Gastrocnemius medialis (tissue), 4 donors: ENCODE measurements at regions not wholly inside any gene's neighbourhood (a gene's known extent, or its start where the extent isn't known, plus 50 kb on each side); places are given as distances from the start of the nearest gene placed in this dataset.
"Not testable (repeated sequence)": the region's sequence is repeated elsewhere in the genome, so short reads cannot be mapped to it uniquely, and the experiment has no call there.

Source experiments
- ATAC-seq, 2 donors: fragments of 150-250 bp; one replicate each; pipeline ENCODE4 v1.9.1; 2016
- DNase-seq, 2 donors: peaks; one replicate each; pipeline ENCODE4 v3.0.0-alpha.2; 2019
- H3K27ac ChIP-seq, 4 donors: fragments of 200-600 bp; sonication (generic); 1 replicate in 1 of 4; 2 replicates in 3 of 4; pipeline ENCODE4 v1.5.1; 2016 to 2018; ENCODE audit warnings: mild to moderate bottlenecking in 2 of 4, moderate library complexity in 1 of 4
- H3K27me3 ChIP-seq, 3 donors: fragments of 200-600 bp; sonication (generic) in 2 of 3; 1 replicate in 1 of 3; 2 replicates in 2 of 3; pipeline versions ENCODE4 v1.5.1 to v1.6.0; 2016 to 2019; ENCODE audit warnings: mild to moderate bottlenecking in 1 of 3, moderate library complexity in 1 of 3
- H3K36me3 ChIP-seq, 2 donors: fragments of 200-600 bp; sonication (generic) in 1 of 2; one replicate each; pipeline ENCODE4 v1.5.1; 2017 to 2018
- H3K4me1 ChIP-seq, 2 donors: fragments of 200-600 bp; sonication (generic) in 1 of 2; one replicate each; pipeline ENCODE4 v1.5.1; 2016 to 2017; ENCODE audit warnings: mild to moderate bottlenecking in 2 of 2
- H3K4me3 ChIP-seq, 4 donors: fragments of 200-600 bp; sonication (generic) in 3 of 4; 1 replicate in 1 of 4; 2 replicates in 3 of 4; pipeline ENCODE4 v1.5.1; 2016 to 2019; ENCODE audit warnings: mild to moderate bottlenecking in 2 of 4
- H3K9me3 ChIP-seq, 3 donors: fragments of 200-600 bp; sonication (generic) in 2 of 3; 1 replicate in 1 of 3; 2 replicates in 2 of 3; pipeline ENCODE4 v1.5.1; 2016 to 2019
- CTCF ChIP-seq, 5 experiments: fragments of 450-650 bp in 3 of 5; fragments of 200-600 bp in 2 of 5; sonication (generic) in 2 of 5; IDR thresholded peaks in 4 of 5; conservative IDR thresholded peaks in 1 of 5; 1 replicate in 4 of 5; 2 replicates in 1 of 5; pipeline ENCODE4 v1.5.1; 2016 to 2019; ENCODE audit warnings: antibody characterized with exemption in 5 of 5, mild to moderate bottlenecking in 3 of 5, moderate library complexity in 3 of 5
- POLR2A ChIP-seq, 2 donors: fragments of 450-650 bp; IDR thresholded peaks; one replicate each; pipeline ENCODE4 v1.6.1; 2017; ENCODE audit warnings: antibody characterized with exemption in 2 of 2, mild to moderate bottlenecking in 2 of 2, moderate library complexity in 2 of 2
- in situ Hi-C, 4 donors: fragments of 200-750 bp; cut with MboI; loops; one replicate each; pipeline versions ENCODE4 v1.15.0 to v1.8.0; 2017; ENCODE audit warnings: low sequenced_read_pairs in 4 of 4
- intact Hi-C: fragments of 100-400 bp; cut with DNase I; formaldehyde crosslinking; loops from one replicate; pipeline ENCODE4 v1.15.1; 2023; ENCODE audit warnings: low total_unique reads

DNA sequence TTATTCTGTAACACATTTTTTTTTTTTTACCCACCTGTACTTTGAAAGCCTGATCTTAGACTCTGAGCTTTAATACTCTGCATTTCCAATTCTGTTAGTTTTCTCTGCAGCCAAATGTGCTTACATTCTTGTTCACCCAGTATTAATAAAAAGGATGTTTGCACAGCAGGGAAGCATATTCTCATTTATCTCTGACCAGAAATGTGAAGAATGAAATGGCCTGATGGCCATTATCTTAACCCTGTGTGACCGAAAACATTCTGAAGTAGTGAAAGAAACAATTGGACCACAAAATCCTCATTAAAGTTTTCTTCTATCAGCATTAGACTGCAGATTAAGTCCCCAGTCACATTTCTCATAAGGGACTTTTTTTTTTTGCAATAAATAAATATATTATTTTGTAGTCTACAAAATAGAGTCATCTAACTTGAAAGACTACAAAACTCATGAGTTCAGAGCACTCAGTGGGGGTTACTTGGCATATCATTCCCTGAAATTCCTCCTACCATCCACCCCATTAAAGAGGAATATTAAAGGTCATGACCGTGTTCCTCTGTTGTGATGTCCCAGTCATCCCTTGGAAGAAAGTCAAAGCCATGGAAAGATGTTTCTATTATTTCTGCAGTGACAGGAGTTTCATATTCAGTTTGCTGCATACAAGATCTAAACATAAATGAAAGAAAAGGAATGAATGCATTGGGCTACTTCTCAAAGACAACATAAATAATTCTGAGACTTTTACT lies 364.4 kb downstream of the RND3 start:
- no peak for ATAC-seq
- in situ Hi-C loops, result no loop called here
- Histone ChIP-seq H3K27me3 (no peaks in the 10 kb centered on the region), H3K9me3 (no peaks in the 10 kb centered on the region), H3K36me3 (no peaks in the 10 kb centered on the region), H3K4me1 (no peaks in the 10 kb centered on the region), H3K4me3 (no peak overlapping the region), H3K27ac (no peak overlapping the region)
- no peak for DNase-seq
- intact Hi-C loops, result no loop called here
- TF ChIP-seq POLR2A (IDR thresholded peaks at IDR 0.05) (no peak), CTCF (IDR thresholded peaks at IDR 0.05 in 4 of 5, conservative IDR thresholded peaks at IDR 0.05 in 1 of 5) (no peak)

DNA sequence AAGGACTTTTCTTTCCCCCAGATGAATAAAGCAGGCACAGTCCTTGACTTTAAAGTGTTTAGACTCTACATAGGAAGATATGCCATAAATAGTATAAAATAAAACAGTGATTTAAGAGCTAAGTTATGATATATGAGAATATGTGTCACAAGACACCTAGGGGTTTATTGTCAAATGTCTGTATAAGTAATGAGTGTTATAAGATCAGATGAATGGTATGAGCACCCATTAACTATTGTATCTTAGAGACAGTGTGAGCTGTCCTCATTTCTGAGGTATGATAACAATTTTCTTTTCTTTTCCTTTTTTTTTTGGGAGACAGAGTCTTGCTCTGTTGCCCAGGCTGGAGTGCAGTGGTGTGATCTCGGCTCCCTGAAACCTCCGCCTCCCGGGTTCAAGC lies 365.3 kb downstream of the RND3 start:
- in situ Hi-C loops (no loop called here), intact Hi-C loops (no loop called here)
- H3K4me1 ChIP-seq, result no peaks in the 10 kb centered on the region
- H3K4me3 ChIP-seq, result no peak overlapping the region
- TF ChIP-seq CTCF (IDR thresholded peaks at IDR 0.05 in 4 of 5, conservative IDR thresholded peaks at IDR 0.05 in 1 of 5) (no peak), POLR2A (IDR thresholded peaks at IDR 0.05) (no peak)
- H3K36me3 ChIP-seq, result no peaks in the 10 kb centered on the region
- DNase-seq (no peak), ATAC-seq (no peak)
- H3K27ac ChIP-seq, result no peak overlapping the region
- no peaks in the 10 kb centered on the region for H3K27me3 ChIP-seq
- no peaks in the 10 kb centered on the region for H3K9me3 ChIP-seq

GRCh38 chr2:150120326-150120955 lies 367.0 kb downstream of the RND3 start:
- no peak for TF ChIP-seq POLR2A (IDR thresholded peaks at IDR 0.05)
- TF ChIP-seq CTCF (IDR thresholded peaks at IDR 0.05 in 4 of 5, conservative IDR thresholded peaks at IDR 0.05 in 1 of 5), result no peak
- in situ Hi-C loops, result no loop called here
- intact Hi-C loops, result no loop called here
- Histone ChIP-seq H3K4me1 (no peaks in the 10 kb centered on the region), H3K9me3 (no peaks in the 10 kb centered on the region), H3K27me3 (no peaks in the 10 kb centered on the region), H3K4me3 (no peak overlapping the region), H3K36me3 (no peaks in the 10 kb centered on the region), H3K27ac (no peak overlapping the region)
- ATAC-seq (no peak), DNase-seq (no peak)

GRCh38 chr2:150119819-150120218 lies 367.6 kb downstream of the RND3 start:
- Histone ChIP-seq H3K27me3 (no peaks in the 10 kb centered on the region), H3K4me1 (no peaks in the 10 kb centered on the region), H3K36me3 (no peaks in the 10 kb centered on the region), H3K9me3 (no peaks in the 10 kb centered on the region), H3K27ac (no peak overlapping the region), H3K4me3 (no peak overlapping the region)
- DNase-seq, result no peak
- no peak for TF ChIP-seq POLR2A (IDR thresholded peaks at IDR 0.05)
- no peak for TF ChIP-seq CTCF (IDR thresholded peaks at IDR 0.05 in 4 of 5, conservative IDR thresholded peaks at IDR 0.05 in 1 of 5)
- ATAC-seq, result no peak
- in situ Hi-C loops (no loop called here), intact Hi-C loops (no loop called here)

DNA sequence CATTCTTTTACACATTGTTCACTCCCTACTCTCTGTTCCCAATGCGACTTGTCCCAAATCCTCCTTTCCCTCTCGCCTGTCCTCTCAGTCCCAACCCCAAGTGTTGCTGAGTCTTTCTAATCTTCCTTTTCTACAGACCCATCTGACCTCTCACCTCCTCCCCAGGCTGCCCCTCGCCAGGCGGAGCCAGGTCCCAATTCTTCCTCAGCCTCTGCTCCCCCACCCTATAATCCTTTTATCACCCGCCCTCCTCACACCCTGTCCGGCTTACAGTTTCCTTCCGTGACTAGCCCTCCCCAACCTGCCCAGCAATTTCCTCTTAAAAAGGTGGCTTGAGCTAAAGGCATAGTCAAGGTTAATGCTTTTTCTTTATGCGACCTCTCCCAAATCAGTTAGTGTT lies 373.4 kb downstream of the RND3 start:
- ATAC-seq, DNase-seq, H3K9me3 ChIP-seq, H3K36me3 ChIP-seq, intact Hi-C loops, H3K27me3 ChIP-seq, H3K27ac ChIP-seq, H3K4me1 ChIP-seq, in situ Hi-C loops, H3K4me3 ChIP-seq: not testable (repeated sequence)
